Activated T-helper 1 cell treated with Interleukin-2 at 50 U/mL for 16 hours (primary cell): ENCODE measurements at regions not wholly inside any gene's neighbourhood (a gene's known extent, or its start where the extent isn't known, plus 50 kb on each side); places are given as distances from the start of the nearest gene placed in this dataset.
"Not testable (repeated sequence)": the region's sequence is repeated elsewhere in the genome, so short reads cannot be mapped to it uniquely, and the experiment has no call there.

Experiments used
- DNase-seq: peaks from one replicate; pipeline ENCODE4 v3.0.0-alpha.2; 2020; ENCODE audit warnings: low read depth

DNA sequence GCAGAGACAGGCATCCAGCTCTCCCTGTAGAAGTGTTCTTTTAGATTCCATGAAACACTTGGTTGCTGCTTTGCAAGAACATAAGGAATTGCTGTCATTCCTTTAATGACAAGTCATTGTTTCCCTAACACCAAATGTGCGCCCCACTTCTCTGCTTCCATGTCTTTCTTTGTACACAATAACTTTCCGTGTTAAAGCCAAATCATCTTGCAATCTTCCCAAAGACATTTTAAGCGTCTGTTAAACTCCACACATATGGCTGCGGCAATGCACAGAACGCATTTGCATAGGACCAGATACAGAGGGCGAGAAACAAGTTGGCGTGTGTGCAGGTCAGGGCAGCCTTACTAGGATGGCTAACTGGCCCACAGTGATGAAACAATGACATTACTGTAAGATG, 399.3 kb upstream of the PRKCQ start:
- no peak for DNase-seq

DNA sequence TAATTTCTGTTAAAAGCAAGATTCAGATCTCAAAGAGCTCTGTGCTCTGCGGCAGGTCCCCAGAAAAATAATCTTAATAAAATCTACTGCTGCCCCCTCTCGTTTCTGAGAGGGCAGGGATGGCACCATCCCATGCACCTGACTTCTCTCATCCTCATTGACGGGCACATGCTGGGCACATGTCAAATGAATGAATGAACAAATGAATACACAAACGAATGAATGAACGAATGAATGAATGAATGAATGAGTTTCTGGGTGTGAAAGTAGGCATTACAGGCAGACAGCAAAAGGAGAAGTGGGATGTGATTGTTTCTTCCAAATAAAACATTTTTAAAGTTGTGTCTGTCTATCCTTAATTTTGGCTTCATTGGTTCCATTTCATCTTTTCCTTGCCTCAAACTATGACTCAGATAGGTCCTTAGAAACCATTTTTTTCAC, 398.1 kb upstream of the PRKCQ start:
- DNase-seq, result no peak

DNA sequence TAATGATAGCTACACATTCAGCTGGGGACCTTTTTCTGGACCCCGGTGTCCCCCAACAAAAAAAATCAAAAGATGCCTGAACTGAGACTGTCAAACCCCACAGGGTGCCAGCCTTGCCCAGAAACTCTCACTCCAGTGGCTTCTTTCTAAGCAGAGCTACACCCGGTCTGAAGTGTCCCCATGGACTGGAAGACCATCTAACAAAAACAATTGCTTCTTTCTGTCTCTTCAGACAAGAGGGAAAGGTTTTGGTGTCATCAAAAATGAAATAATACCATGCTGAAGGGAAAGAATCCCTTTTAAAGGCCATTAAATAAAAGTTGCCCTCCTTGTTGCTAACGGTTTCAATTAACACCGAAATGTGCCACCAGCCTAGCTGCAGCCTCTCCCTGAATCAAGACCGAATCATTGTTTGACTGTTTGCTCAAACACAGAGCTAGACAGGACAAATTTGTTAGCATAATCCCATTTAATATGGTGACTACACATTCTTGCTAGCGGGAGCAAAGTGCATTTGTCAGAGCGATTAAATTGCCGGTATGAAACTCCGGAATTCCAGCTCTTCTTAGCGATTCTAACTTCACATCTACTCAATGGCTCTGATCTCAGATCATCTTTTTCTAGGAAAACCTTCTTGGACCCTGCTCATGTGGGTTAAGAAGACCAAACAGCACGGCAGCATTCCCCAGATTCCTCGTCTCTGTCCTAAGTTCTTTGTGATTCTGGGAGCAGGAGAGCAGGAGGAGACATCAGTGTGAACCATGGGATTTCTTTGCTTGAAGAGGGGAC, 397.5 kb upstream of the PRKCQ start:
- no peak for DNase-seq

DNA sequence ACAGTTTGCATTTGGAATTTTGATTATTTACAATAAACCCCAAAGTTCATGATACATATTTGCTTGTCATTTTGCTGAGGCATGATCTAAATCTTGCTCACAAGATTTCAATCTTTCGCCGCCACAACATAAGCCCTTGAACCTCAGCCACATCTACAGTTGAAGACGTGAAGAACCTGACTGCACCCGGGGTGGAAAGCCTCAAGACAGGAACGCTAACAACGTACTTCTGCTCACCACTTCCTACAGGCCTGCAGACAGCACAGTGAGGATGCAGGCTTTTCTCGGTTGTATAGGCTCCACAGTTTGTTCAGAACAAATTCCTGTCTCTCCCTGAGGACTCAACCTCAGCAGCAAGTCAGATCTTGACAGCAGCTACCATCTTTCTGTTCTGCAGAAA, 393.8 kb upstream of the PRKCQ start:
- no peak for DNase-seq

DNA sequence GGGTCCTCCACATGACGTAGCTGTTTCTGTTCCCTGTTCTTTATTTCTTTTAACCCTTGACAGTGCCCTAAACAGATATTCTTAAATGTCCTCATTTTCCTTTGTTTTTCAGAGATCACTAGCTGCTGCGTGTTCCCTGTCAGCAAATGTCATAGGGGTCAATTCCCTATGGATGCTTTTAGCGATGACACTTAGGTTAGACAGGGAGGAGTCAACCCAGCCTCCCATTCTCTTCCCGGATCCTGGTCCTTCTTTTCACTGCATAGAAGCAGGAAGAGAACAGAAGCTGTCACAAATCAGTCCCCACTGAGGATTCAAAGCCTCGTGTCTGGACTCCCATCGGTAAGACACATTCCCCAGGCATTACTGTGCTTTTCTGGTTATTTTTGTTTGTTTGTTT, 392.1 kb upstream of the PRKCQ start:
- DNase-seq, result no peak

DNA sequence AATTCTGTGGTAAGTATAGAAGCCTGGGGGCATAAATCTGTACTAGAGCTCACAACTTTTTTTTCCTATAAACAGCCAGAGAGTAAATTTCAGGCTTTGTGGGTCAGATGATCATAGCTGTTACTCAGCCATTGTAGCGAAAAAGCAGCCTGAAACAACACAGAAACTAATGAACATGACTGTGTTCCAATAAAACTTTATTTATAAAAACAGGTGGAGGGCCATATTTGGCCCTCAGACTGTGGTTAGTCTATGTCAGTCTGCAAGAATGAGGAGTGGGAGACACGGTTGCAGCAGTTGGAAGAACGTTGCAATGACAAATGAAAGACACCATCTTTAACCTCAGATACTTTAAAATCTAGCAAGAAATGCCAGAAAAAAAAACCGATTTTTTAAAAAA, 389.6 kb upstream of the PRKCQ start:
- DNase-seq, result no peak

DNA sequence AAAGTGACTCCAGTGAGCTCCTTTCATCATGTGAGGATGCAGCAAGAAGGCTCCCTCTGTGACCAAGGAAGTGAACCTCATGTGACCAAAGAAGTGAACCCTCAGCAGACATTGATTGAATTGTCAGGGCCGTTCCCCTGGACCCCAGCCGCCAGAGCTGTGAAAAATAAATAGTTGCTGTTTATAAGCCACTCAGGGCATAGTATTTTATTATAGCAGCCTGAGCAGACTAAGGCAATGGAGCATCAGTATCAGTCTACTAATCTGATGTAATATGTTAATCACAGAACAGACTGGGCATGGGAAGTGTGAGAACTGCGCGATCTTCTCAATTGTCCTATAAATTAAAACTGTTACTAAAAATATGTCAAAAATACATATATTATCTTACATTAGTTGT, 384.5 kb upstream of the PRKCQ start:
- no peak for DNase-seq

DNA sequence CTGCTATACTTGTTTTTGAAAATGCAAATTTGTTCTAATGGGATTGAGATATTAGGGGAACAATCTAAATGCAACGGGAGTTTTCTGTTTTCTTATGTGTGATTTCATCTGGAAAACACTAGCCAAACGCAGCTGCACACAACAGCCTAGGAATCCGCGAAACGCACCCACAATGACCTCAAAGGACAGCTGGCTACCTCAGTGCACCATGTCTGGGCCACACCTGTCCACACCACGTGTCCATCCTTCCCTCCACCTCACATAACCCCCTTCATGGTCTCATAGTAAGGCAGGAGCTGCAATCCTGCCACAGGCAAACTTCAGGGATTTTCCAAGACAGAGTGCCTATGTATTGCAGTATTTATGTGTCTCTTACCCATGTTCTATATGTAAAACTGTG, 382.5 kb upstream of the PRKCQ start:
- no peak for DNase-seq

DNA sequence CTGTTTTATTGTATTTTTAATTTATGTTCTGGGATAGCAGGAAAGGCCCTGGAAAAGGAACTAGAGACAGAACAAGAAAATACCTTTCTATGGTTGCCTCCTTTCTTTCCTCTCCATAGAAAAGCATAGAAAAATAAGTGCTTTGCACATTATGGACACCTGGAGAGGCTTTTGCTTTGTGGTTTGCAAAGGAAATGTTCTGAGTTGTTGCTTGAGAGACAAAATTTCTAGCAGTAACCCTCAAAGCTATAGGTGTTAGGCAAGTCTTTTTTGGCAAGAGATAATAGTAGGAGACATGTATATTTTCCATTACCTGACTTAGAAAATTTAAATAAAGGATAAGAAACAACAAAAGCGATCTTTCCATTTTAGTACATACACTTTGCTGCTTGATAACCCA, 378.6 kb upstream of the PRKCQ start:
- no peak for DNase-seq

DNA sequence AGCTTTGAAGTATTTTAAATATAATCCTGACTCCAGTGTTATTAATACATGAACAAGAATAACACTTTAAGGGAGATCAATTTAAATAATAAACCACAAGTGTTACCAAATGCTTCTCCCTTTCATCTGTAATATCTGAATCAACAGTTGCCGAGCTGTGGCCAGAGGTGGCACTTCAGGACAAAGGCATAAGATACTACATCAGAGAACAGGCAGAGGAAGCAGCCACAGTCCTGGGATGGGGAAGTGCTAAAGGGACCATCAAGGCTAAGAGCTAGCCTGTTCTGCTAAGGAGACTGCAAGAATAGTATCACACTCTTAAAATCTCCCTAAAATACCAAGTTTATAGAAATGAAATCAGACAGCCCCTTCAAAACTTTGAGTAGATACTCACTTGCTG, 378.2 kb upstream of the PRKCQ start:
- DNase-seq, result no peak

DNA sequence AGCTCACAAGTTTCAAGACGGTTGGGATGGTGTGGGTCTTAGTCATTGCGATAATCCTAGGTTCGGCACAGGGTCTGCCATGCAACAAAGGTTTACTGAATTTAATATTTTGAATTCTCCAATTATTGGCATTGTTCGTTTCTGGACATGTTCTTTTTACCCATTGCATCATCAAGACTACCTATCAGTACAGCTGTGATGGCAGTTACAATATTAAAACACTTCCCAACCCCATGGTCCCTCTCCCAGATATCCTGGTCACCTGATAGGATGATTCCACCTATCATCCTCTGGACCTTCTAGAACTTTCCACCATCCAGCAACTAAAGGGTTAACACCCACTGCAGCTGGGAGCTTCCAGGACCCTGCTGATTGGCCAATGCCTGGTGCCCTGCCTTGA, 377.8 kb upstream of the PRKCQ start:
- no peak for DNase-seq

DNA sequence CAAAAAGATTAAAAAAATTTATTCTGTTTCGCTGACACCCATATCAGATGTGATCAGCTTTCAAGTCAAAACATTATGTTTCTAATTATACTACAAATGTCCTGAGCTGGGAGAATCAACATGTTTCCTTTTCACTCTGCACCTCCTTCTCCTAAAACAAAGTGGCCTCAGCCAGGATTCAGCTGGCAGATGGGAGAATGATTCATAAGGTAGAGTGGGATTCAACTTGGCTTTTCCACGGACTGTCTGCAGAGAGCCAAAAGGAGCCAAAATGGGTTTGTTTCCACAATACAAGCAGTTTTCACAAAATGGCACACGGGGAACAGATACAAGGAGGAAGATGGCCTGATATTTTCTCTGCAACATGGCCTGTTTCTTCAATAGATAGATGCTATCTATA, 376.5 kb upstream of the PRKCQ start:
- no peak for DNase-seq

DNA sequence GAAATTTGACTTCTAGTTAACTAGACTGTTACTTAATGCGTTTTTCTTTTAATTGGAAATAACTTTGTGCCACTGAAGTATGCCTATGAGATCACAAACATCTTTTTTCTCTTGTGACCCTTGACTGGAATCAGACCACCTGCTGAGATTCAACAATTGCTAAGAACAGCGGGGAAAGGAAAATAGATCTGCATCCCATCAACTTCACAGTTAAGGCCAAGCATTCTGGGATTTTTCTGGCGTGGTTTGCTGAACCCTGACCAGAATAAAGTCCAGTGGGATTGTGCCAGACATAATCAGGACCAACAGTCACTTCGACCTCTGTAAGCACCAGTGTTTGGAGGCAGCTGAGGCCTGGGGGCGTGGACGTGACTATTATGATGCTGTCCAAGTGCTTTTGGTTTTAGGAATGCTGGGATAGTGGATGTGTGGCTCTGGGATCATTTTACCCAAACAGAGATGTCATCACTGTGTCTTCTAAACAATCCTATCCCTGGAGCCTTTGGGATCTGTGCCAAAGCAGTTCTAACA, 373.3 kb upstream of the PRKCQ start:
- DNase-seq, result no peak

DNA sequence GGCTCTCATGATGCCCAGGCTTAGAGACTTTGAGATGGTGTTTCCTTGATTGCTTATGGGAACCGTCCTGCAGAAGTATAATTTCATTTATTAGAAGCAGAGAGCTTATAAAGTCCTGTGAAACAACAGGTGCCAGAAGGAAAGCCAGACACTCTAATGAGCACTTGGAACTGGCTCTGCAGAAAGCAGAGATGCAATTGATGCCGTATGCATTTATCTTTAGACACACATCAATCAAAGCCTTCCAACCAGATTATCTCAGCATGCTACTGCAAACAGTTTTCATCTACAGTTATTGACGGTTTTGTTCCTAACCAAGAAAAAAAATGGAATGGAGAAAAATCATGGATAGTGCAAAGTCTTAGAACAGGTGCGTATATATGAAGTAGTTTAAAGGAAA, 371.7 kb upstream of the PRKCQ start:
- no peak for DNase-seq

DNA sequence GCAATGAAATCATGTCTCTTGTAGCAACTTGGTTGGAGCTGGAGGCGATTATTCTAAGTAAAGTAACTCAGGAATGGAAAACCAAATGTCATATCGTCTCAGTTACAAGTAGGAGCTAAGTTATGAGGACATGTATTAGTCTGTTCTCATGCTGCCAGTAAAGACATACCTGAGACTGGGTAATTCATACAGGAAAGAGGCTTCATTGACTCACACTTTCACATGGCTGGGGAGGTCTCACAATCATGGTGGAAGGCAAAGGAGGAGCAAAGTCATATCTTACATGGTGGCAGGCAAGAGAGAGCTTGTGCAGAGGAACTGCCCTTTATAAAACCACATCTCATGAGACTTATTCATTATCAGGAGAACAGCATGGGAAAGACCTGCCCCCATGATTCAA, 370.1 kb upstream of the PRKCQ start:
- DNase-seq, result no peak

DNA sequence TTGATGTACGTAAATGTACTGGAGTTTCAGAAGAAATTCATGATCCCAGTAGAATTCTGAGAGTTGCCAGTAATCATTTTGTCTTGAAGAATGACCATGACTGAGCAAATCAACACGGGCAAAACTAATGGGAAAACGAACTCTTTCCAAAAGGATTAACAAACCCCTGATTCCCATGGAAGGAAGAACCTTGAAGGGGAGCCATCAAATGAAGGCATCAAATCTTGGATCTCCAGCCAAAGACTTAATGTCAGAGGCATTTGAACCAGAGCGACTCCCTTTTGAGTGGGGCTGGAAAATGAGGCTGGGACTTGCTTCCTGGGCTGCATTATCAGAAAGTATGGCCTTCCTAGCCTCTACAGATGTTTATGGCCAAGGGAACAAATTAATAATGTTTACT, 364.4 kb upstream of the PRKCQ start:
- DNase-seq, result no peak

DNA sequence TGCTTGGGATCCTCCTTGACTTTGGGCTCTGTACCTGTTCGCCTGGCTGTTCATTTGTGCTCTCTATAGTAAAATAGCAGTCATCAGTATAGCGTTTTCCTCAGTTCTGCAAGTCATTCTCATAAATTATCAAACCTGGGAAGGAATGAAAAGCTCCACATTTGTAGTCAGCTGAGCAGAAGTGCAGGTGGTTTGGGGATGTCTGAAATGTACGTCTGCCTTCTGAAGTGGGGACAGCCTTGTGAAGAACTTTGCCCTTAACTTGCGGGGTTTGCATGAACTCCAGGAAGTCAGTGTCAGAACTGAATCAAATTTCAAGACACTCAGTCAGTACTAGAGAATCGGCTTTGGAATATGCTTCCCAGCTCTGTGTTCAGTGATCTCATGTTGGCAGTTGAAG, 358.3 kb upstream of the PRKCQ start:
- DNase-seq, result no peak

DNA sequence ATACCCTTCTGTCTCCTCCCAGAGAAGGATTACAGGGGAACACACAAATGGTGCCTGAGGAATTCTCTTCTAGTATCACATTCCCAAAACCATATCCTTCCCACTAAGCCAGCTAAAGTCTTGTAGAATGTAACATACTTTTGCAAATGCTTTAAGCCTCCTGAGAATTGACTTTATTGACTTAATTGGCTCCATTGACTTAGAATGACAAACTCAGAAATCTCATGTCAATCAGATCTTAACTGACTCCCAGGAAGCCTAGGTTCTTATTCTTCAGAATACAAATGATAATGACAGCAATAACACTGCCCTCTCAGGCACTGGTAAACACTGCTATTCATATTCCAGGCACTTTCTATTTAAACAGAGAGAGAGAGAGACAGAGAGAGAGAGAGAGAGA, 356.9 kb upstream of the PRKCQ start:
- no peak for DNase-seq

DNA sequence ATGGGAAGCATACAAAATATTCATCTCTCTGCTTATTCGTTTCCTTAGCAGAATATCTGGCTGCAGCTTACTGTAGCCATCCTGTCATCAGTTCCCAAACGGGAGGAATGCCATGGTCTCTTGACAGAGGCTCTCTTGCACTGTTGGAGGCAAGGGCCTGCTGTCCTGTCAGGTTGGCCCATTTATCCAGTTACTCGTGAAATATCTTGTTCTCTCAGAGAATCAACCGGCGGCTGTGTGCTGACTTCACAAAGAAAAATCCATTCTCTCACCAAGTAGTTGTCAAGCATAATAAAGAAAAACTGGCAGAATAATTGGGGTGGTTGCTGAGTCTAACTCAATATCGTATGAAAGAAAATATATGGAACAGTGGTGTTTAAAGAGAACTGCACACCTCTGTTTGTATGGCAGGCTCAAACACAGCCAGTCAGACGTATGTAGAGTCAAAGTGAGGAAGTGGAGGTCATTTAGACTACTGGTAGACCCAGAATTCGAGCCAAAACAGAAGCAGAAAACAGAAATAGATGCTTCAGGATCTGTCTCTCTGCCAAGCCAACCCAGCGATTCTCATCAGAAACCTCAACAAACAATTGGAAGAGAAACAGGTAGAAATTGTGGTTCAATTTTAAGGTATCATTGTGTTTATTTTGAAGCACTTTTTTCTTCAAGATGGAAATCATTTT, 349.2 kb upstream of the PRKCQ start:
- DNase-seq, result no peak

DNA sequence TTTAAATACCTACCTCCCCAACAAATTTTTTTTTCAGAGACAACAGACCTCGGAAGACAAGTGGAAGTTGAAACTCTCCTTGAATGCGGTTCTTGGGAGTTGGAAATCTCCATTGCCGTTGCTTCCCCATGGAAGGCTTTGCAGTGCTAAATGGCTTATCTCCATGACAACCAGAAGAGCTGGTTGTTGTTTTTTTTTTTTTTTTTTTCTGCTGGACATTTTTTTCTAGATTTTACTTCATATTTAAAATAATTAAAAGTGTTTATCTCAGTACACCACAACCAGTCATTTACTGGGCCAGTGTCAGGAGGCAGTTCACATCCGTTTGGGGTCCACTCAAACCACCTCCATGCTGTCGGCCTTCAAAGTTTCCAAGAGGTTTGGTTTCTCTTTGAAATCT, 348.5 kb upstream of the PRKCQ start:
- no peak for DNase-seq

DNA sequence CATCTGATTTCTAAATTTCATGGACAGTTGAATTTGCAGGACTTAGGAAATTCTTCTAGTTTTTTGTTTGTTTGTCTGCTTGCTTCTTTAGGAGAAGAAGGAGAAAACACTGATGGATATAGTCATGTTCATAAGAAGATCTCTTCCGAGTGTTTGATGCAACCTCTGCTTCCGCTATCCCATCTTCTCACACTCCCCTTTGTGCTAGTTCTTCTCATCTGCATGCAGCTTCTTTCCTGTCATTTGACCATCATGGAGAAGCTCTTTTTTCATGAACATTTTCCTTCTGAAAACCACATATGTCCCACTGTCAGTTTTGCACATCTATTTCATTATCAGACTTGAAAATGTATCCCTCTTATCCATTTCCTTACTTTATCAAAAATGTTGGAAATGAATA, 346.9 kb upstream of the PRKCQ start:
- DNase-seq, result no peak

DNA sequence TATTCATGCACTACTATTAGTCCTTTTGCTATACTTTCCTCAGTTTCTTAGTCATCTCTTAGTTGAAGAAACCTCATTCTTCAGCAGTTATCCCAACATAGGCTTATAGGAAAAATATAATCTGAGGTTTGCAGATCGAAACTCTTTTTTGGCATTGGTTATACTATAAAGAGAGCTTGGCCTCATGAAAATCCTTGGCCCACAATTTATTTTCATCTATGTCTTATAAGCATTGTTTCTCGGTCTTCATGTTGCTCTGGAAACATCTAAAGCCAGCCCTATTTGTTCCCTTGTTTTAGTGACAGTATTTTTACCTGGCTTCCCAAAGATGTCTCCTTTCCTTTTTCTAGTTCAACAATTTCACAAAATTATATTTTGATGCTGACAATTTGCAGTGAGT, 345.1 kb upstream of the PRKCQ start:
- DNase-seq, result no peak

DNA sequence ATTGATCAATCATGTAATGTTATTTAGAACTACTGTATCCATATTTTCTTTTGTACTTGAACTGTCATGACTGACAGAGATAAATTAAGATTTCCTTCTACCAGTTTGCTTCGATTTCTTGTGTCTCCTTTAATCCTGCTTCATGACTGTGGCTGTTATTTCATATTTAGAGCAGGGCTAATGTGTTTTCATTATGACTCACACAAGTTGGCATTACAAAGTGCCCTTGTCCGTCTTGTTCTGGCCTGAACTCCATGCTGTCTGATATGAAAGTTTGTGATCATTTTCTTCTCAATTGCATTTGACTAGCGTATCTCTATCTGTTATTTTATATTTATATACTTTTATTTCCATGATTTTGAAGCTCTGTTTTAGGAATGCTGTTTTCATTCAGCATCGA, 344.1 kb upstream of the PRKCQ start:
- DNase-seq, result no peak

DNA sequence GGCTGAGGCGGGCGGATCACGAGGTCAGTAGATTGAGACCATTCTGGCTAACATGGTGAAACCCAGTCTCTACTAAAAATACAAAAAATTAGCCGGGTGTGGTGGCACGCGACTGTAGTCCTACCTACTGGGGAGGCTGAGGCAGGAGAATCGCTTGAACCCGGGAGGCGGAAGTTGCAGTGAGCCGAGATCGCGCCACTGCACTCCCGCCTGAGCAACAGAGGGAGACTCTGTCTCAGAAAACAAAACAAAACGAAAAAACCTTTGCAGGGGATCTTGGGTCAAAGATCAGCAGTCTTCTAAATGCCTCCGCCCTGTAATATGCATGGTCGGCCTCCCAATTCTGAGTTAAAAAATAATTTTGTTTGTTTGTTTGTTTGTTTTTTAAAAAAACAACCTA, 340.9 kb upstream of the PRKCQ start:
- not testable (repeated sequence) for DNase-seq
